ENCODE measurements at regions not wholly inside any gene's neighbourhood (a gene's known extent, or its start where the extent isn't known, plus 50 kb on each side); places are given as distances from the start of the nearest gene placed in this dataset.

GRCh38 chr1:55658917-55659316 lies 443.8 kb upstream of the USP24 start:
- TF ChIP-seq POLR2A (IDR thresholded peaks at IDR 0.05; ENCODE audit: low read depth) (no peak), EP300 (IDR thresholded peaks at IDR 0.05) (no peak), POLR2AphosphoS5 (IDR thresholded peaks at IDR 0.05) (no peak), CTCF (IDR thresholded peaks at IDR 0.05) (no peak)
- intact Hi-C loops (cut with DNase I), result no loop called here
- Histone ChIP-seq H3K27me3 (no peaks in the 10 kb centered on the region), H3K36me3 (no peaks in the 10 kb centered on the region), H3K4me1 (peaks cover 0 to 18% (median 2%) of the 10 kb centered on the region in 4 donors), H3K27ac (replicated peaks in 1 of 4) (peak overlapping the region in 1 of 4 donors; percentile 39), H3K9me3 (no peaks in the 10 kb centered on the region), H3K4me3 (no peak overlapping the region)
- DNase-seq (ENCODE audit: extremely low spot score), result no peak
- 63% methylated on average over 2 of the region's 2 CpGs for WGBS

- peak; percentile 90 for DNase-seq (ENCODE audit: extremely low spot score)
- no peak for TF ChIP-seq EP300 (IDR thresholded peaks at IDR 0.05)
- no peak for TF ChIP-seq POLR2AphosphoS5 (IDR thresholded peaks at IDR 0.05)
- TF ChIP-seq CTCF (IDR thresholded peaks at IDR 0.05), result no peak
- no peaks in the 10 kb centered on the region for H3K9me3 ChIP-seq
- H3K36me3 ChIP-seq, result no peaks in the 10 kb centered on the region
- no peaks in the 10 kb centered on the region for H3K27me3 ChIP-seq
- no peak overlapping the region for H3K4me3 ChIP-seq
- intact Hi-C loops (cut with DNase I), result no loop called here
- H3K4me1 ChIP-seq, result peaks cover 0 to 24% (median 4%) of the 10 kb centered on the region in 4 donors
- H3K27ac ChIP-seq (replicated peaks in 1 of 4), result peak overlapping the region in 2 of 4 donors; percentile 15 to 31
- 68% methylated on average over 4 of the region's 4 CpGs for WGBS
Measured at GRCh38 chr1:55654750-55655149, 439.6 kb upstream of the USP24 start.

- Histone ChIP-seq H3K36me3 (no peaks in the 10 kb centered on the region), H3K27ac (replicated peaks in 1 of 4) (peak overlapping the region in 2 of 4 donors; percentile 15 to 31), H3K9me3 (no peaks in the 10 kb centered on the region), H3K4me3 (no peak overlapping the region), H3K4me1 (peaks cover 0 to 23% (median 4%) of the 10 kb centered on the region in 4 donors), H3K27me3 (no peaks in the 10 kb centered on the region)
- intact Hi-C loops (cut with DNase I), result no loop called here
- TF ChIP-seq CTCF (IDR thresholded peaks at IDR 0.05) (no peak), POLR2AphosphoS5 (IDR thresholded peaks at IDR 0.05) (no peak), POLR2A (IDR thresholded peaks at IDR 0.05; ENCODE audit: low read depth) (no peak), EP300 (IDR thresholded peaks at IDR 0.05) (no peak)
- no peak for DNase-seq (ENCODE audit: extremely low spot score)
Measured at GRCh38 chr1:55654171-55654570, 439.0 kb upstream of the USP24 start.

GRCh38 chr1:55650444-55650843 lies 435.3 kb upstream of the USP24 start:
- intact Hi-C loops (cut with DNase I), result no loop called here
- Histone ChIP-seq H3K27me3 (no peaks in the 10 kb centered on the region), H3K9me3 (no peaks in the 10 kb centered on the region), H3K27ac (replicated peaks in 1 of 4) (no peak overlapping the region), H3K4me1 (peaks cover 0 to 11% (median 2%) of the 10 kb centered on the region in 4 donors), H3K36me3 (no peaks in the 10 kb centered on the region), H3K4me3 (no peak overlapping the region)
- TF ChIP-seq CTCF (IDR thresholded peaks at IDR 0.05) (no peak), POLR2A (IDR thresholded peaks at IDR 0.05; ENCODE audit: low read depth) (no peak), EP300 (IDR thresholded peaks at IDR 0.05) (no peak), POLR2AphosphoS5 (IDR thresholded peaks at IDR 0.05) (no peak)
- WGBS, result 18% methylated on average over 3 of the region's 3 CpGs
- peak; percentile 60 for DNase-seq (ENCODE audit: extremely low spot score)

GRCh38 chr1:55646181-55646580 lies 431.0 kb upstream of the USP24 start:
- intact Hi-C loops (cut with DNase I), result no loop called here
- Histone ChIP-seq H3K4me1 (peaks cover 0 to 14% (median 4%) of the 10 kb centered on the region in 4 donors), H3K36me3 (no peaks in the 10 kb centered on the region), H3K27me3 (no peaks in the 10 kb centered on the region), H3K9me3 (no peaks in the 10 kb centered on the region), H3K4me3 (no peak overlapping the region), H3K27ac (replicated peaks in 1 of 4) (no peak overlapping the region)
- TF ChIP-seq POLR2A (IDR thresholded peaks at IDR 0.05; ENCODE audit: low read depth) (no peak), EP300 (IDR thresholded peaks at IDR 0.05) (no peak)
- peak; percentile 68 for DNase-seq (ENCODE audit: extremely low spot score)
- WGBS, result 92% methylated on average over 1 of the region's 1 CpG
